ENCODE measurements at regions not wholly inside any gene's neighbourhood (a gene's known extent, or its start where the extent isn't known, plus 50 kb on each side); places are given as distances from the start of the nearest gene placed in this dataset.

DNA sequence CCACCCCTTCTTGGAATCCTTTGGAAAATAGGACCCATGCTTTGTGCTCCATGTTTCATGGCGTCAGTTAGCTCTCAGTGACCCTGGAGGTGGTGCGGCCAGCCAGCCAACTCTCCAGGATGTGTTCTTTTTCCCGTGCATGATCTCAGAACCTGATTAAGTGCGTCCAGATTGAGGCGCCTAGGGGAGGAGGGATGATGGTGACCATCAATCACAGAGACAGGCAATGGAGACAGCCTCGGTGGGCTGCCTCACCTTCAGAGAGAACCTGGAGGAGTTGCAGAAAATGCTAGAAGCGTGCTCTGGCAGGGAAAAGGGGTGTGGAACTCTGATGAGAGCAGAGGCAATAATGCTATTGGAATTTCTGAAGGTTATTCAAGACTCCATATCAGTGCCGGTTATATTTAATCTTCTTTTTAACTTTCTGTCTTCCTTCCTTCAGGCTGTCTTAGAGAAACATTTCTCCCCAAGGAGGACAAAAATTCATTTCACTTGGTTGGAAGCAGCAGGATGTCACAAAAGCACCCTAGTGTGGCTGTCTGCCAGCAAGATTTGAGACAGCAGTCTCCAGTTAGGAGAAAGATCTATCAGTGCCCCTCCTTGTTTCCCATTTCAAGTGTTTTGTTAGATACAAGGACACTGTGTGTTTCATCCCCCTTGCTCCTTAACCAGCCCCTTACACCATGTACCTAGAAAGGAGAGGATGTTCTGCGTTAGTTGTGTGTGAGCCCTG is 53.3 kb upstream of the IGF1 start:
- Histone ChIP-seq H3K27me3 (ENCODE audit: control insufficient read depth in 1 of 2, insufficient read depth in 1 of 2, low read length in 2 of 2) (no peaks in the 10 kb centered on the region), H3K79me1 (replicated peaks; ENCODE audit: low read length, poor library complexity, severe bottlenecking) (no peaks in the 10 kb centered on the region), H3K23ac (ENCODE audit: low read length in 2 of 2) (no peak overlapping the region), H2AFZ (ENCODE audit: low read depth, low read length) (no peak overlapping the region), H3K4ac (ENCODE audit: low read depth in 1 of 2, low read length in 2 of 2) (no peak overlapping the region), H4K91ac (ENCODE audit: low read length) (no peak overlapping the region), H2BK5ac (ENCODE audit: low read depth, low read length, poor library complexity, severe bottlenecking) (no peak overlapping the region), H3K18ac (ENCODE audit: low read depth in 1 of 2, low read length in 2 of 2) (no peak overlapping the region), H4K8ac (ENCODE audit: low read length) (peak overlapping the region; percentile 7), H2BK120ac (ENCODE audit: low read depth, low read length) (no peak overlapping the region), H3K9ac (ENCODE audit: low read length) (no peak overlapping the region), H3K14ac (ENCODE audit: low read length in 2 of 2) (no peak overlapping the region), H2BK15ac (ENCODE audit: low read depth, poor library complexity, severe bottlenecking) (no peak overlapping the region), H3K27ac (ENCODE audit: low read length, poor library complexity, severe bottlenecking) (no peak overlapping the region), H3K36me3 (ENCODE audit: control insufficient read depth in 1 of 2, insufficient read depth in 2 of 2, low read depth in 1 of 2, low read length in 2 of 2) (no peaks in the 10 kb centered on the region), H3K4me1 (ENCODE audit: control insufficient read depth, insufficient read depth, low read depth, low read length) (peaks cover 12% of the 10 kb centered on the region), H3K4me2 (ENCODE audit: low read length, poor library complexity, severe bottlenecking) (no peak overlapping the region), H2BK12ac (ENCODE audit: low read length in 2 of 2) (no peak overlapping the region), H2AK5ac (ENCODE audit: low read length, severe bottlenecking) (peak overlapping the region; percentile 22), H3K4me3 (ENCODE audit: insufficient read depth in 1 of 2, low read depth in 1 of 2, low read length in 2 of 2) (no peak overlapping the region), H3K9me3 (ENCODE audit: control insufficient read depth, low read length) (no peaks in the 10 kb centered on the region)
- DNase-seq, result no peak
- 90% methylated on average over 9 of the region's 9 CpGs for WGBS

Data from mesenchymal stem cell (in vitro differentiated cells and primary cell).